Keratinocyte (primary cell): ENCODE measurements at regions not wholly inside any gene's neighbourhood (a gene's known extent, or its start where the extent isn't known, plus 50 kb on each side); places are given as distances from the start of the nearest gene placed in this dataset.
"Not testable (repeated sequence)": the region's sequence is repeated elsewhere in the genome, so short reads cannot be mapped to it uniquely, and the experiment has no call there.

Source experiments
- DNase-seq: peaks from one replicate; pipeline ENCODE4 v3.0.0-alpha.2; 2011; ENCODE audit warnings: low read depth, missing footprints, low spot score
- FAIRE-seq: peaks from 2 replicates; lab custom pipeline; 2011; peaks lifted over from hg19 to GRCh38; lab: Jason Lieb, UNC
- H2AFZ ChIP-seq: 2 replicates; pipeline ENCODE4 v1.6.0; 2012; ENCODE audit warnings: low read length, control low read depth, inconsistent platforms; ENCODE audit not compliant: control insufficient read depth
- H3K27ac ChIP-seq: 2 replicates; pipeline ENCODE4 v1.5.1; 2011; ENCODE audit warnings: low read length; ENCODE audit not compliant: control insufficient read depth, insufficient read depth
- H3K27me3 ChIP-seq: 3 replicates; pipeline ENCODE4 v1.6.0; 2011; ENCODE audit warnings: low read length; ENCODE audit not compliant: control insufficient read depth, insufficient read depth; ENCODE audit errors: extremely low read depth
- H3K36me3 ChIP-seq, 2 experiments: 2 replicates in 1 of 2; 3 replicates in 1 of 2; pipeline ENCODE4 v1.5.1; 2011; ENCODE audit warnings: low read length in 2 of 2, mild to moderate bottlenecking in 1 of 2; ENCODE audit not compliant: control insufficient read depth in 2 of 2, insufficient read depth in 2 of 2; ENCODE audit errors: extremely low read depth in 1 of 2
- H3K4me1 ChIP-seq: 3 replicates; pipeline ENCODE4 v1.5.1; 2011; ENCODE audit warnings: low read length; ENCODE audit not compliant: control insufficient read depth, insufficient read depth; ENCODE audit errors: extremely low read depth
- H3K4me2 ChIP-seq: 3 replicates; pipeline ENCODE4 v1.6.0; 2011; ENCODE audit warnings: low read depth, low read length; ENCODE audit not compliant: control insufficient read depth, insufficient read depth; ENCODE audit errors: extremely low read depth
- H3K4me3 ChIP-seq, 3 experiments: fragments of 200-600 bp in 1 of 3; sonication (generic) in 1 of 3; 2 replicates in 2 of 3; 3 replicates in 1 of 3; pipeline ENCODE4 v1.5.1; 2011 to 2016; ENCODE audit warnings: low read length in 3 of 3, mild to moderate bottlenecking in 3 of 3, control low read depth in 2 of 3, inconsistent platforms in 1 of 3, low read depth in 1 of 3, mixed read lengths in 1 of 3, mixed run types in 1 of 3, moderate library complexity in 1 of 3; ENCODE audit not compliant: control insufficient read depth in 2 of 3, insufficient read depth in 2 of 3; ENCODE audit errors: extremely low read depth in 1 of 3
- H3K79me2 ChIP-seq: 2 replicates; pipeline ENCODE4 v1.6.0; 2012; ENCODE audit warnings: low read length; ENCODE audit not compliant: control insufficient read depth, insufficient read depth
- H3K9ac ChIP-seq: 3 replicates; pipeline ENCODE4 v1.6.0; 2011; ENCODE audit warnings: low read length; ENCODE audit not compliant: control insufficient read depth, insufficient read depth; ENCODE audit errors: extremely low read depth
- H3K9me1 ChIP-seq: 3 replicates; pipeline ENCODE4 v1.6.0; 2011; ENCODE audit warnings: low read length; ENCODE audit not compliant: control insufficient read depth, insufficient read depth; ENCODE audit errors: extremely low read depth
- H3K9me3 ChIP-seq: 2 replicates; pipeline ENCODE4 v1.5.1; 2012; ENCODE audit warnings: low read depth, low read length; ENCODE audit not compliant: control insufficient read depth
- H4K20me1 ChIP-seq: 3 replicates; pipeline ENCODE4 v1.6.0; 2011; ENCODE audit warnings: low read length; ENCODE audit not compliant: control insufficient read depth, insufficient read depth; ENCODE audit errors: extremely low read depth
- EZH2 ChIP-seq: IDR thresholded peaks from one replicate; pipeline ENCODE4 v1.6.1; 2012; ENCODE audit warnings: inconsistent platforms, mild to moderate bottlenecking, low read length, moderate library complexity
- dilution Hi-C: fragments of 300-500 bp; cut with MboI; formaldehyde crosslinking; loops from one replicate; pipeline ENCODE4 v1.7.0; 2020; ENCODE audit warnings: low sequenced_read_pairs; ENCODE audit not compliant: extremely low pct_ligation_motif_present
- TF ChIP-seq, protein P1 (sequence below), 3 experiments: IDR thresholded peaks in 1 of 3; conservative IDR thresholded peaks in 1 of 3; optimal IDR thresholded peaks in 1 of 3; 2 replicates in 2 of 3; 3 replicates in 1 of 3; pipeline versions ENCODE3 to v1.5.1; 2011; ENCODE audit warnings: low read length in 3 of 3, mild to moderate bottlenecking in 3 of 3, moderate library complexity in 2 of 3, control low read depth in 1 of 3, inconsistent platforms in 1 of 3; ENCODE audit not compliant: insufficient read depth in 2 of 3; ENCODE audit errors: extremely low read depth in 1 of 3

DNA sequence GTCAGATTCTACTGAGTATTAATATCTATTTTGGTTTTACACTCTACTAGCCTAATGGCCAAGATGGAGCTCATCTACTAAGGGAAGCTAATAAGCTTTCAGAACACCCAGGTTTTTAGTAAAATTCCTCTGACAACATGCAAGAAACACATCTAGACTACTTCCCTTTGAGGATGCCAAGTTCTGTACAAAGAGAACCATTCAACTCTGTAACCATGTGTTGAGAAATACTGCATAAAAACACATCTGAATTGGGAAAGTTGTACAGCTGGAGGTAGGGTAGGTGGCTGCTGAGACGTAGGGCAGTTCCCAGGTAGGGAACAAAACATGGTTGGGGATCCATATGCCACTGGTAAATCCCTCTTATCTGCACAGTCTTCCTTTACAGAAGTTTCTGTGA is 66.2 kb downstream of the SC5D start:
- Histone ChIP-seq H3K9me1 (no peaks in the 10 kb centered on the region), H3K4me2 (no peak overlapping the region), H3K9me3 (no peaks in the 10 kb centered on the region), H3K4me3 (no peak overlapping the region), H2AFZ (no peak overlapping the region), H3K36me3 (no peaks in the 10 kb centered on the region), H3K4me1 (no peaks in the 10 kb centered on the region), H4K20me1 (no peaks in the 10 kb centered on the region), H3K27ac (no peak overlapping the region), H3K27me3 (peaks cover 9% of the 10 kb centered on the region), H3K9ac (no peak overlapping the region), H3K79me2 (no peaks in the 10 kb centered on the region)
- DNase-seq: no peak
- FAIRE-seq: no peak
- TF ChIP-seq, protein P1, sequence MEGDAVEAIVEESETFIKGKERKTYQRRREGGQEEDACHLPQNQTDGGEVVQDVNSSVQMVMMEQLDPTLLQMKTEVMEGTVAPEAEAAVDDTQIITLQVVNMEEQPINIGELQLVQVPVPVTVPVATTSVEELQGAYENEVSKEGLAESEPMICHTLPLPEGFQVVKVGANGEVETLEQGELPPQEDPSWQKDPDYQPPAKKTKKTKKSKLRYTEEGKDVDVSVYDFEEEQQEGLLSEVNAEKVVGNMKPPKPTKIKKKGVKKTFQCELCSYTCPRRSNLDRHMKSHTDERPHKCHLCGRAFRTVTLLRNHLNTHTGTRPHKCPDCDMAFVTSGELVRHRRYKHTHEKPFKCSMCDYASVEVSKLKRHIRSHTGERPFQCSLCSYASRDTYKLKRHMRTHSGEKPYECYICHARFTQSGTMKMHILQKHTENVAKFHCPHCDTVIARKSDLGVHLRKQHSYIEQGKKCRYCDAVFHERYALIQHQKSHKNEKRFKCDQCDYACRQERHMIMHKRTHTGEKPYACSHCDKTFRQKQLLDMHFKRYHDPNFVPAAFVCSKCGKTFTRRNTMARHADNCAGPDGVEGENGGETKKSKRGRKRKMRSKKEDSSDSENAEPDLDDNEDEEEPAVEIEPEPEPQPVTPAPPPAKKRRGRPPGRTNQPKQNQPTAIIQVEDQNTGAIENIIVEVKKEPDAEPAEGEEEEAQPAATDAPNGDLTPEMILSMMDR (optimal IDR thresholded peaks at IDR 0.05 in 1 of 3, IDR thresholded peaks at IDR 0.05 in 1 of 3, conservative IDR thresholded peaks at IDR 0.05 in 1 of 3; ENCODE audit: extremely low read depth in 1 of 3, insufficient read depth in 2 of 3, low read length in 3 of 3): no peak
- TF ChIP-seq EZH2: peak; percentile 9
- dilution Hi-C loops: no loop called here

DNA sequence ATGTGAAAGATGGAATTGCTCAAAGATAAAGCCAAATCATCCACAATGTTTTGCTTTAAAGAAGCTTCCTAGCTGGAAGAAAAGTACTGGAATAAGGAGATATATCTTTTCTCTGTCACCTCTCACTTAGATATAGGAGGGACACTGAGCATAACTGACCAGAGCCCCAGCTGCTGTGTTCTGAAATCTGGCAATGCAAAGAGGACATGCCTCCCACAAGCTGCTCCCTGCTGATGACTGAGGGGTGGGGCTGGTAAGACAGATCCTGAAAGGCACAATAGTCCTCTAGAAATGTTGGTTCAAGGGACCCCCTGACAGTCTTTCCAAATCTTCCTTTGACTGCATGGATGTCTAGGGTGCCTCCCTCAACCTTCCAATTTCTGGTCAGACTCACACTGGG is 67.0 kb downstream of the SC5D start:
- H4K20me1 ChIP-seq: no peaks in the 10 kb centered on the region
- no peak overlapping the region for H3K4me3 ChIP-seq
- dilution Hi-C loops: no loop called here
- H3K27ac ChIP-seq: no peak overlapping the region
- DNase-seq (no peak), FAIRE-seq (no peak)
- H3K27me3 ChIP-seq: peaks cover 12% of the 10 kb centered on the region
- no peak overlapping the region for H2AFZ ChIP-seq
- H3K4me2 ChIP-seq: no peak overlapping the region
- no peaks in the 10 kb centered on the region for H3K79me2 ChIP-seq
- H3K36me3 ChIP-seq: no peaks in the 10 kb centered on the region
- no peaks in the 10 kb centered on the region for H3K4me1 ChIP-seq
- no peaks in the 10 kb centered on the region for H3K9me1 ChIP-seq
- no peak overlapping the region for H3K9ac ChIP-seq
- TF ChIP-seq, protein P1 (optimal IDR thresholded peaks at IDR 0.05 in 1 of 3, IDR thresholded peaks at IDR 0.05 in 1 of 3, conservative IDR thresholded peaks at IDR 0.05 in 1 of 3; ENCODE audit: extremely low read depth in 1 of 3, insufficient read depth in 2 of 3, low read length in 3 of 3): no peak
- no peak for TF ChIP-seq EZH2
- no peaks in the 10 kb centered on the region for H3K9me3 ChIP-seq

GRCh38 chr11:121362955-121363354 is 70.4 kb downstream of the SC5D start:
- H3K9ac ChIP-seq, FAIRE-seq, H2AFZ ChIP-seq, H3K9me3 ChIP-seq, H3K4me3 ChIP-seq, H3K4me1 ChIP-seq, H3K36me3 ChIP-seq, dilution Hi-C loops, H3K79me2 ChIP-seq, H3K4me2 ChIP-seq, DNase-seq, H3K27ac ChIP-seq, H4K20me1 ChIP-seq, H3K9me1 ChIP-seq: not testable (repeated sequence)
- H3K27me3 ChIP-seq: peaks cover 26% of the 10 kb centered on the region
